ENCODE measurements at regions not wholly inside any gene's neighbourhood (a gene's known extent, or its start where the extent isn't known, plus 50 kb on each side); places are given as distances from the start of the nearest gene placed in this dataset.
"Not testable (repeated sequence)": the region's sequence is repeated elsewhere in the genome, so short reads cannot be mapped to it uniquely, and the experiment has no call there.

GRCh38 chr11:71095294-71095850, 157.0 kb downstream of the SHANK2 start:
- DNase-seq: peak in 3 of 4 experiments; percentile 10 to 43 (median 10)

GRCh38 chr11:71094296-71095077, 157.9 kb downstream of the SHANK2 start:
- DNase-seq: no peak

GRCh38 chr11:71093783-71094182, 158.6 kb downstream of the SHANK2 start:
- no peak for DNase-seq

GRCh38 chr11:71091506-71092265, 160.7 kb downstream of the SHANK2 start:
- DNase-seq: no peak

- no peak for DNase-seq
Observed at GRCh38 chr11:71089571-71089970, 162.8 kb downstream of the SHANK2 start.

GRCh38 chr11:71088314-71089215, 163.8 kb downstream of the SHANK2 start:
- DNase-seq: not testable (repeated sequence)

GRCh38 chr11:71086687-71087258, 165.6 kb downstream of the SHANK2 start:
- no peak for DNase-seq

- no peak for DNase-seq
Observed at GRCh38 chr11:71084306-71085012, 167.9 kb downstream of the SHANK2 start.

GRCh38 chr11:71083105-71083504, 169.3 kb downstream of the SHANK2 start:
- no peak for DNase-seq

- DNase-seq: no peak
Observed at GRCh38 chr11:71082454-71082853, 169.9 kb downstream of the SHANK2 start.

- no peak for DNase-seq
Observed at GRCh38 chr11:71081704-71082230, 170.6 kb downstream of the SHANK2 start.

GRCh38 chr11:71080239-71081097, 171.9 kb downstream of the SHANK2 start:
- peak; percentile 76 to 85 (median 80) for DNase-seq

GRCh38 chr11:71079795-71080194, 172.6 kb downstream of the SHANK2 start:
- no peak for DNase-seq

GRCh38 chr11:71078482-71078881, 173.9 kb downstream of the SHANK2 start:
- no peak for DNase-seq

- no peak for DNase-seq
Observed at GRCh38 chr11:71076525-71077304, 175.7 kb downstream of the SHANK2 start.

- DNase-seq: no peak
Observed at GRCh38 chr11:71075871-71076420, 176.4 kb downstream of the SHANK2 start.

- no peak for DNase-seq
Observed at GRCh38 chr11:71075116-71075720, 177.2 kb downstream of the SHANK2 start.

GRCh38 chr11:71071736-71072509, 180.5 kb downstream of the SHANK2 start:
- no peak for DNase-seq

Data from suppressor macrophage (primary cell).